ENCODE measurements at regions not wholly inside any gene's neighbourhood (a gene's known extent, or its start where the extent isn't known, plus 50 kb on each side); places are given as distances from the start of the nearest gene placed in this dataset.

GRCh38 chr15:93278783-93279182 is 189.8 kb upstream of the RGMA start:
- no peak for DNase-seq (ENCODE audit: low read depth in 2 of 2)

GRCh38 chr15:93278006-93278405 is 189.0 kb upstream of the RGMA start:
- DNase-seq (ENCODE audit: low read depth in 2 of 2) = no peak

- no peak for DNase-seq (ENCODE audit: low read depth in 2 of 2)
Observed at GRCh38 chr15:93274257-93274656, 185.2 kb upstream of the RGMA start.

- no peak for DNase-seq (ENCODE audit: low read depth in 2 of 2)
Observed at GRCh38 chr15:93271871-93272270, 182.9 kb upstream of the RGMA start.

- DNase-seq (ENCODE audit: low read depth in 2 of 2) = no peak
Observed at GRCh38 chr15:93270937-93271467, 182.0 kb upstream of the RGMA start.

GRCh38 chr15:93268066-93268465 is 179.1 kb upstream of the RGMA start:
- DNase-seq (ENCODE audit: low read depth in 2 of 2) = no peak

- DNase-seq (ENCODE audit: low read depth in 2 of 2) = no peak
Observed at GRCh38 chr15:93266291-93266690, 177.3 kb upstream of the RGMA start.

- no peak for DNase-seq (ENCODE audit: low read depth in 2 of 2)
Observed at GRCh38 chr15:93265111-93265556, 176.1 kb upstream of the RGMA start.

GRCh38 chr15:93261845-93262244 is 172.8 kb upstream of the RGMA start:
- no peak for DNase-seq (ENCODE audit: low read depth in 2 of 2)

- DNase-seq (ENCODE audit: low read depth in 2 of 2) = no peak
Observed at GRCh38 chr15:93257920-93258319, 168.9 kb upstream of the RGMA start.

- no peak for DNase-seq (ENCODE audit: low read depth in 2 of 2)
Observed at GRCh38 chr15:93253681-93254080, 164.7 kb upstream of the RGMA start.

GRCh38 chr15:93252780-93253179 is 163.8 kb upstream of the RGMA start:
- DNase-seq (ENCODE audit: low read depth in 2 of 2) = no peak

- no peak for DNase-seq (ENCODE audit: low read depth in 2 of 2)
Observed at GRCh38 chr15:93250950-93251349, 161.9 kb upstream of the RGMA start.

- DNase-seq (ENCODE audit: low read depth in 2 of 2) = no peak
Observed at GRCh38 chr15:93250209-93250608, 161.2 kb upstream of the RGMA start.

- no peak for DNase-seq (ENCODE audit: low read depth in 2 of 2)
Observed at GRCh38 chr15:93249623-93250022, 160.6 kb upstream of the RGMA start.

GRCh38 chr15:93247466-93248121 is 158.6 kb upstream of the RGMA start:
- no peak for DNase-seq (ENCODE audit: low read depth in 2 of 2)

GRCh38 chr15:93246266-93247242 is 157.5 kb upstream of the RGMA start:
- DNase-seq (ENCODE audit: low read depth in 2 of 2) = no peak

- DNase-seq (ENCODE audit: low read depth in 2 of 2) = no peak
Observed at GRCh38 chr15:93245661-93246042, 156.6 kb upstream of the RGMA start.

- no peak for DNase-seq (ENCODE audit: low read depth in 2 of 2)
Observed at GRCh38 chr15:93244696-93245660, 156.0 kb upstream of the RGMA start.

- DNase-seq (ENCODE audit: low read depth in 2 of 2) = no peak
Observed at GRCh38 chr15:93243573-93243972, 154.6 kb upstream of the RGMA start.

All from activated CD8-positive, alpha-beta memory T cell treated with anti-CD3 and anti-CD28 coated beads for 4 hours (primary cell).